GM12872 (cell line): ENCODE measurements at regions not wholly inside any gene's neighbourhood (a gene's known extent, or its start where the extent isn't known, plus 50 kb on each side); places are given as distances from the start of the nearest gene placed in this dataset.

Source experiments
- TF ChIP-seq, protein P1 (sequence below): IDR thresholded peaks from 3 replicates; pipeline ENCODE4 v1.5.1; 2011; ENCODE audit warnings: low read depth, mild to moderate bottlenecking, low read length, moderate library complexity; ENCODE audit not compliant: insufficient read depth

DNA sequence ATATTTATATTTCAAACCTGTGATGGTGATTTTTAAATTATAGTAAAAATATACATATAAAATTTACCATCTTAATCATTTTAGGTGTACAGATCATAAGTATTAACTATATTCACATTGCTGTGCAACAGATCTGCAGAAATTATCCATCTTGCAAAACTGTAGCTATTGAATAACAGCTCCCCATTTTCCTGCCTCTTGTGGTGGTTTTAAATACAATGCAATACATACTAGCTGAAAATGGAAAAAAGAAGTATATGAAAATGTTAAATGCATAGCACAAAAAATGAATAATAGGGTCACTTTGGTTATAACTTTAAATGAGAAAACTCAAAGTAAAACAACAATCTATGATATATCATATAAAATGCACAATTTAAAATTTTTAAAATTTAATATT is 130.9 kb upstream of the VPREB1 start:
- TF ChIP-seq, protein P1, sequence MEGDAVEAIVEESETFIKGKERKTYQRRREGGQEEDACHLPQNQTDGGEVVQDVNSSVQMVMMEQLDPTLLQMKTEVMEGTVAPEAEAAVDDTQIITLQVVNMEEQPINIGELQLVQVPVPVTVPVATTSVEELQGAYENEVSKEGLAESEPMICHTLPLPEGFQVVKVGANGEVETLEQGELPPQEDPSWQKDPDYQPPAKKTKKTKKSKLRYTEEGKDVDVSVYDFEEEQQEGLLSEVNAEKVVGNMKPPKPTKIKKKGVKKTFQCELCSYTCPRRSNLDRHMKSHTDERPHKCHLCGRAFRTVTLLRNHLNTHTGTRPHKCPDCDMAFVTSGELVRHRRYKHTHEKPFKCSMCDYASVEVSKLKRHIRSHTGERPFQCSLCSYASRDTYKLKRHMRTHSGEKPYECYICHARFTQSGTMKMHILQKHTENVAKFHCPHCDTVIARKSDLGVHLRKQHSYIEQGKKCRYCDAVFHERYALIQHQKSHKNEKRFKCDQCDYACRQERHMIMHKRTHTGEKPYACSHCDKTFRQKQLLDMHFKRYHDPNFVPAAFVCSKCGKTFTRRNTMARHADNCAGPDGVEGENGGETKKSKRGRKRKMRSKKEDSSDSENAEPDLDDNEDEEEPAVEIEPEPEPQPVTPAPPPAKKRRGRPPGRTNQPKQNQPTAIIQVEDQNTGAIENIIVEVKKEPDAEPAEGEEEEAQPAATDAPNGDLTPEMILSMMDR: no peak

DNA sequence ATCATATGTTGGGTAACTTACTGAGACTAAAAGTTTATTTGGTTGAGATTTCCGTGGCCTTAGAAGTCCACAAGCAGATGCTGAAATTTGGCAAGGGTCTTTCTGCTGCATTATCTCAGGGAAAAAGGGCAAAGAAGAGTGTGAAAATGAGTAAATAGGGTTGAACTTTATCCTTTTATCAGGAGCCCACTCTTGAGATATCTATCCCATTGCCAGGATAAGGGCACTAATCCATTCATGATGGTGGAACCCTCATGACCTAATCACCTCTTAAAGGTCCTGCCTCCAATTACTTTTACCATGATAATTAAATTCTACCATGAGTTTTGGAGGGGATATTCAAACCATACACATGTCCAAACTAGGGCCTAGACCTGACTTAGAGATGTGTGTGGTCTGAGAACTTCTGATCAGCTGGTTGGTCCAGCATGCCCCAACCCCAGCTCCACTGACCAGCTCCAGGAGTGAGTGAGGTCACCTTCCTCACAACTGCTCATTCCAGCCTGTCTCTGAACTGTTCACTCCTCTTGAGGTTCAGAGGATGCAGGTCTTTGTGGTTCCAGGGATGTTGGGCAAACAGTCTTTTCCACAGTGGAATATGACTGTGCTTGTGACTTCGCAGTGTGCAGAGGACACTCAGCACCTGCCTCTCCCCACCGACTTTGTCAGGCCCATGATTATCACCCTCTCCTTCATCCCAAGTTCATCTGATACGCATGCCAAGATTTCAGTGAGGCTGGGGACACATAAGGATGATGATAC is 130.1 kb upstream of the TOP3B start:
- TF ChIP-seq, protein P1: no peak

DNA sequence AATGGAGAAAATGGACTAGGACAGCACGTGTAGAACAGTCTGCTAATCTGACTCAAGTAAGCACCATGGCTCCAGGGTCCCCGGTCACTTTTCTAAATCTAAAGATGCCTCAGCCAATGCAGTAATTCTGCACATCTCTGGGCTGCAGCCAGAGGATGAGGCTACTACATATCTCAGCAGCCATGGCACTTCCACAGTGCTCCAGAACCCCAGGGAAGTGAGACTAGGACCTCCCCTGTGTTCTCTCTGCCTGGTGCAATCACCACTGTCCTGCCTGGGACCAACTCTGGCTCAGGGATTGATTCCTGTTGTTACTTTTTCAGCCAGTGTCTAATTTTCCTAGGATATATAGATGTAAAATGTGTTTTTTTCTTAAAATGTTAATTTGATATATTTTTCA is 129.4 kb upstream of the TOP3B start:
- TF ChIP-seq, protein P1: no peak

DNA sequence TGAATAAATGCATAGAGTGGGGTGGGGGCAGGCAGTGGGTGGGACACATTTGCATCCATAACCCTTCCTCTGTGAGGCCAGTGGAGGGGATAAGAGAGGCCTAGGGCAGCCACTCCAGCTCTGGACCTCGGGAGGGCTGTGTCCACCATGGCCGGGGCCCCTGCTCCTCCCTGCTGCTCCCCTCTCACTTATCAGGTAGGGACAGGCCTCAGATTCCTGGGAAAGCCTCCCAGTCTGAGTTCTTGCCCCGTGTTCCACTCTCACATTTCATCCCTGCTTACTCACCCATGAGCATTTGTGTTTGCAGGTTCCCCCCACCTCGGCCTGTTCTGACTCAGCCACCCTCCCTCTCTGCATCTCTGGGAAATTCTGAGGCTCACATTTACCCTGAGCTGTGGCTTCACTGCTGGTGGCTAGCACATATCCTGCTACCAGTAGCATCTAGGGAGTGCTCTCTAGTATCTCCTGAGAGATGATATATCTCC is 128.7 kb upstream of the TOP3B start:
- TF ChIP-seq, protein P1: no peak

DNA sequence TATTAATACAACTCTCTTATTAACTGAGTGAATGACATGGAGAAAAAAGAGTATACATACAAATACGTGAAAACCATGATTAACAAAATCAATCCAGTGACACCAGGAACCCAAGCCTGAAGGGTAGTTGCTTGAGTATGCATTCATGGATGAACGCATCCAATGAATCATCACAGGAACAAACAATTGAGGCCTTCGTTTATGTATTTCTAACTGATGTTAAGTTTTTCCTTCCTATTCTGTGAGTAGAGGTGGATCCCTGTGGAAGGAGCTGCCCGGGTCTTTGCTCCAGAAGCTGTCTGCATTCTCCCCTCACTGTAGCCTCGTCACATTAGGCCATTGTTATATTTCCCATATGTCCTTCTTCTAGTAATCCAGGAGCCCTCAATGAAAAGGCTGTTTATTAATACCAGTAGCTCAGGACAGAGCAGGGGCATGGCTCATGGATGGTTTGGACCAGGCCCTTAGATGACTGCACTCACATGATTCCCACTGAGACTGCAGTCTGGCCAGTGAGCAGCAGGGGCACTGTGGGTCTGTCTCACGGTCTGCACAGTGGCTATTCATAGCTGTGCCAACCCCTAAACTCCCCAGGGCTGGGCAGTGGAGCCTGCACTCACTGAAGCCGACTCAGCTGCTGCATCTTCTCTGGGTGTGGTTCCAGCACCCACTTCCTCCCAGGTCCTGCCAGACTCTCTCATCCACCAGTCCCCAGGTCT is 128.1 kb upstream of the TOP3B start:
- TF ChIP-seq, protein P1: peak; percentile 92

DNA sequence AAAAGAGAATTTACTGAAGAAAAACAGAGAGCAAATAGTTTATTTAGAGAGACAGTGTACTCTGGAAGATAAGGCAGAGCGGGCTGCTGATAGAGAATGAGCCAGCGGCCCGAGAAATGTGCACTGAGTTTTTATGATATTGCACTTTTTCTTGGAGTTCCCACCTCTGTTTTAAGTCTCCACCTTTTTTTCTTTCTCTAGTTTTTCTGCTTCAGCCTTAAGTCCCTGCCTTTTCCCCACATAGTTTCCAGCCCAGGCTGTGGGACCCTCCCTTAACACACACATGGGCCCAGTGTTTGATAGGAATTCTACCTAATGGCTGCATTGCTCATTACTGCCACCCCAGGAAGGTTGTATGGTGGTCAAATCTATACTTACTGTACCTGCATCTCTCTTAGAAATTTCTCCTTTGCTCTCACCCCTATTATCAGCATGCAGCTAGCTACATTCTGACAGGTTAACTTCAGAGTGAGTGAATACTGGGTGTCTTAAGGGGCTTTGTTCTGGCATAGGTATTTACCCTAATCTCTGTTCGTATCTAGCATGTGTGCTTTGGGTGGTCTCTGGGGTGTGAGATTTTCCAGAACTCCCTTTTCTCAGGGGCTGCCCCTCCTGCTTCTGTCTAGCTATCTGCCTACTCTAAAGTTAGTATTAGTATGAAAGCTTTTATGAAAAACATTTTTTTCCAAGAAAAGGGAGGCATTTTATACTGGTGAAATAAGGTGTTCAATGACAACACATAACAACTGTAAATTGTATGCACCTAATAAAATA is 127.3 kb upstream of the TOP3B start:
- TF ChIP-seq, protein P1: 0 out of 3 replicates have a peak, but pooled peaks have one; percentile 26

DNA sequence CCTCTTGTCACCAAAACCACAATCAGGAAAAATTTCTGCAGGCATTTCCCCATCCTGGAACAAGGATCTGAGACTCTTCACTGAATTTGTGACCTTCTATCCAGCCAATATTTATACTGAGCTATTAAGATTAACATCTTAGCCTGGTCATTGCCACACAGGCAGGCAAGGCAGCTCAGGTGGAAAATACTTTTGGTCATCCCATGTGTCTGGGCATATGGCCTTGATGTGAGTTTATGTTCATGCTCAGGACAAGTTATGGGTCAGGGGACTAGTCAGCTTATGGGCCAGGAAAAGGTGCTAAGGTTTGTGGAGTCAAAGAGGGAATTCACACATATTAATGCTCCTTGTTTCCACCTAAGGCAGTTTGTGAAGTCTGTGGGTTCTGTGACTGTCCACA is 124.3 kb upstream of the TOP3B start:
- TF ChIP-seq, protein P1: no peak
